Body of pancreas (tissue), 4 donors: ENCODE measurements at regions not wholly inside any gene's neighbourhood (a gene's known extent, or its start where the extent isn't known, plus 50 kb on each side); places are given as distances from the start of the nearest gene placed in this dataset.

Experiments
- CTCF ChIP-seq, 7 experiments: fragments of 450-650 bp in 4 of 7; fragments of 200-600 bp in 3 of 7; sonication (generic) in 3 of 7; IDR thresholded peaks; one replicate each; pipeline ENCODE4 v1.5.1; 2016 to 2019; ENCODE audit warnings: antibody characterized with exemption in 7 of 7
- POLR2A ChIP-seq, 3 donors: fragments of 450-650 bp; IDR thresholded peaks; one replicate each; pipeline ENCODE4 v1.6.1; 2016; ENCODE audit warnings: antibody characterized with exemption in 3 of 3, mild to moderate bottlenecking in 2 of 3

- TF ChIP-seq CTCF (IDR thresholded peaks at IDR 0.05) (no peak), POLR2A (IDR thresholded peaks at IDR 0.05) (no peak)
Measured at GRCh38 chr3:117150628-117151027, 441.0 kb downstream of the TUSC7 start.
